H9 (cell line): ENCODE measurements at regions not wholly inside any gene's neighbourhood (a gene's known extent, or its start where the extent isn't known, plus 50 kb on each side); places are given as distances from the start of the nearest gene placed in this dataset.

Experiments
- DNase-seq: peaks from one replicate; pipeline ENCODE4 v3.0.0-alpha.2; 2017
- H2AFZ ChIP-seq: one replicate; pipeline ENCODE4 v1.6.1; 2013; ENCODE audit warnings: mild to moderate bottlenecking, low read length, control low read depth, moderate library complexity
- H2AK5ac ChIP-seq: 2 replicates; pipeline ENCODE4 v1.6.1; 2013; ENCODE audit warnings: low read length, control low read depth, mixed read lengths; ENCODE audit not compliant: insufficient read length
- H2BK120ac ChIP-seq: one replicate; pipeline ENCODE4 v1.6.1; 2013; ENCODE audit warnings: low read depth, mild to moderate bottlenecking, low read length, control low read depth, inconsistent platforms; ENCODE audit not compliant: poor library complexity, severe bottlenecking
- H2BK12ac ChIP-seq: 2 replicates; pipeline ENCODE4 v1.6.1; 2013; ENCODE audit warnings: low read length, control low read depth, mixed read lengths, low read depth; ENCODE audit not compliant: insufficient read length
- H2BK15ac ChIP-seq: 2 replicates; pipeline ENCODE4 v1.6.1; 2013; ENCODE audit warnings: low read depth, low read length, control low read depth
- H2BK20ac ChIP-seq: one replicate; pipeline ENCODE4 v1.6.1; 2013; ENCODE audit warnings: low read depth, mild to moderate bottlenecking, low read length, control low read depth, inconsistent platforms; ENCODE audit not compliant: poor library complexity, severe bottlenecking
- H2BK5ac ChIP-seq: 2 replicates; pipeline ENCODE4 v1.6.1; 2013; ENCODE audit warnings: low read length, control low read depth, mixed read lengths; ENCODE audit not compliant: insufficient read length
- H3K14ac ChIP-seq: 2 replicates; pipeline ENCODE4 v1.6.1; 2013; ENCODE audit warnings: low read length, control low read depth; ENCODE audit not compliant: insufficient read depth
- H3K18ac ChIP-seq: 2 replicates; pipeline ENCODE4 v1.6.1; 2013; ENCODE audit warnings: low read depth, mild to moderate bottlenecking, mixed read lengths, low read length, control low read depth; ENCODE audit not compliant: insufficient read length
- H3K23ac ChIP-seq: 2 replicates; pipeline ENCODE4 v1.6.1; 2013; ENCODE audit warnings: low read length, control low read depth, mixed read lengths, low read depth; ENCODE audit not compliant: insufficient read length
- H3K23me2 ChIP-seq: 2 replicates; pipeline ENCODE4 v1.6.1; 2013; ENCODE audit warnings: low read depth, mild to moderate bottlenecking, mixed read lengths, low read length, control low read depth; ENCODE audit not compliant: insufficient read length, poor library complexity, severe bottlenecking
- H3K27ac ChIP-seq: 2 replicates; pipeline ENCODE4 v1.5.1; 2013; ENCODE audit warnings: low read length, control low read depth, mixed read lengths, low read depth; ENCODE audit not compliant: insufficient read length
- H3K27me3 ChIP-seq: 2 replicates; pipeline ENCODE4 v1.6.1; 2013; ENCODE audit warnings: low read length, control low read depth, inconsistent platforms; ENCODE audit not compliant: insufficient read depth
- H3K4ac ChIP-seq: 2 replicates; pipeline ENCODE4 v1.6.1; 2013; ENCODE audit warnings: low read depth, mild to moderate bottlenecking, control low read depth, inconsistent platforms, low read length, moderate library complexity
- H3K4me1 ChIP-seq: 2 replicates; pipeline ENCODE4 v1.6.1; 2013; ENCODE audit warnings: low read length, control low read depth, inconsistent platforms; ENCODE audit not compliant: insufficient read depth
- H3K4me2 ChIP-seq: 2 replicates; pipeline ENCODE4 v1.6.1; 2013; ENCODE audit warnings: low read length, control low read depth, mixed read lengths; ENCODE audit not compliant: insufficient read length, insufficient read depth
- H3K56ac ChIP-seq: 2 replicates; pipeline ENCODE4 v1.6.1; 2013; ENCODE audit warnings: low read depth, mild to moderate bottlenecking, mixed read lengths, low read length, control low read depth; ENCODE audit not compliant: insufficient read length
- H3K79me1 ChIP-seq: 2 replicates; pipeline ENCODE4 v1.6.1; 2013; ENCODE audit warnings: low read depth, mild to moderate bottlenecking, moderate library complexity, low read length, control low read depth, inconsistent platforms; ENCODE audit not compliant: insufficient read depth, poor library complexity, severe bottlenecking
- H3K79me2 ChIP-seq: 2 replicates; pipeline ENCODE4 v1.6.1; 2013; ENCODE audit warnings: low read length, control low read depth, inconsistent platforms; ENCODE audit not compliant: insufficient read depth
- H3K9ac ChIP-seq: 2 replicates; pipeline ENCODE4 v1.6.1; 2013; ENCODE audit warnings: low read length, control low read depth, mixed read lengths; ENCODE audit not compliant: insufficient read length; ENCODE audit errors: extremely low read depth
- H3K9me3 ChIP-seq: one replicate; pipeline ENCODE4 v1.6.1; 2013; ENCODE audit warnings: low read depth, low read length, inconsistent platforms; ENCODE audit not compliant: control insufficient read depth
- H3T11ph ChIP-seq: one replicate; pipeline ENCODE4 v1.6.1; 2013; ENCODE audit warnings: mild to moderate bottlenecking, low read length, control low read depth, inconsistent platforms
- H4K20me1 ChIP-seq: one replicate; pipeline ENCODE4 v1.6.1; 2013; ENCODE audit not compliant: control insufficient read depth, insufficient read length, insufficient read depth
- H4K5ac ChIP-seq: 2 replicates; pipeline ENCODE4 v1.6.1; 2013; ENCODE audit warnings: low read depth, mild to moderate bottlenecking, mixed read lengths, low read length, control low read depth; ENCODE audit not compliant: insufficient read length
- H4K8ac ChIP-seq: replicated peaks from 2 replicates; pipeline ENCODE4 v1.6.1; 2013; ENCODE audit warnings: low read length, control low read depth, mixed read lengths, low read depth; ENCODE audit not compliant: insufficient read length
- H4K91ac ChIP-seq: 2 replicates; pipeline ENCODE4 v1.6.1; 2013; ENCODE audit warnings: low read depth, mild to moderate bottlenecking, moderate library complexity, mixed read lengths, low read length, control low read depth; ENCODE audit not compliant: insufficient read length
- H3K27ac Mint-ChIP-seq, 3 experiments: 2 replicates in 2 of 3; 3 replicates in 1 of 3; pipeline ENCODE4 v1.8.0; 2020 to 2021; ENCODE audit warnings: mixed read lengths in 3 of 3, mild to moderate bottlenecking in 1 of 3, moderate library complexity in 1 of 3
- H3K27me3 Mint-ChIP-seq: 2 replicates; pipeline ENCODE4 v1.8.0; 2021; ENCODE audit warnings: low read depth, mild to moderate bottlenecking, moderate library complexity, mixed read lengths
- H3K36me3 Mint-ChIP-seq, 3 experiments: 2 replicates in 2 of 3; 3 replicates in 1 of 3; pipeline ENCODE4 v1.8.0; 2020 to 2021; ENCODE audit warnings: low read depth in 3 of 3, mixed read lengths in 3 of 3; ENCODE audit not compliant: insufficient read depth in 1 of 3
- H3K4me1 Mint-ChIP-seq, 2 experiments: 2 replicates each; pipeline ENCODE4 v1.8.0; 2020; ENCODE audit warnings: mixed read lengths in 2 of 2
- H3K4me3 Mint-ChIP-seq, 2 experiments: 2 replicates in 1 of 2; 3 replicates in 1 of 2; pipeline ENCODE4 v1.8.0; 2020 to 2021; ENCODE audit warnings: mild to moderate bottlenecking in 2 of 2, mixed read lengths in 2 of 2, moderate library complexity in 1 of 2
- H3K9me3 Mint-ChIP-seq, 2 experiments: 2 replicates in 1 of 2; 3 replicates in 1 of 2; pipeline ENCODE4 v1.8.0; 2020; ENCODE audit warnings: mild to moderate bottlenecking in 2 of 2, mixed read lengths in 2 of 2, moderate library complexity in 1 of 2
- CTCF ChIP-seq: fragments of 200-600 bp; sonication (generic); conservative IDR thresholded peaks from 3 replicates; pipeline ENCODE4 v1.8.0; 2021; ENCODE audit warnings: antibody characterized with exemption, mild to moderate bottlenecking
- WGBS: extraction: QIAGEN DNeasy Blood & Tissue Kit; methylation state at CpG from one replicate; pipeline ENCODE4 v1.1.7; 2013; ENCODE audit warnings: missing lambda C conversion rate, low lambda C conversion rate, mixed read lengths; ENCODE audit not compliant: insufficient read length; ENCODE audit errors: extremely low coverage; 5-methylcytosine and 5-hydroxymethylcytosine counted together

- no peak overlapping the region for H3K9ac ChIP-seq
- Mint-ChIP-seq H3K4me3 (no peak overlapping the region), H3K36me3 (peaks cover 11 to 49% (median 29%) of the 10 kb centered on the region in 3 experiments), H3K4me1 (no peaks in the 10 kb centered on the region), H3K9me3 (peaks cover 50 to 60% of the 10 kb centered on the region in 2 experiments), H3K27ac (no peak overlapping the region), H3K27me3 (peaks cover 1% of the 10 kb centered on the region; the same call in 1 of the 2 replicates)
- H4K8ac ChIP-seq: no peak overlapping the region
- H4K5ac ChIP-seq: no peak overlapping the region
- H3K79me1 ChIP-seq: no peaks in the 10 kb centered on the region
- no peak overlapping the region for H3K27ac ChIP-seq
- H2BK120ac ChIP-seq: no peak overlapping the region
- no peaks in the 10 kb centered on the region for H3K79me2 ChIP-seq
- H2BK15ac ChIP-seq: no peak overlapping the region
- no peak overlapping the region for H3K14ac ChIP-seq
- no peaks in the 10 kb centered on the region for H4K20me1 ChIP-seq
- no peak overlapping the region for H2BK20ac ChIP-seq
- no peak overlapping the region for H3K23ac ChIP-seq
- H3K23me2 ChIP-seq: no peaks in the 10 kb centered on the region
- H2AFZ ChIP-seq: no peak overlapping the region
- no peak overlapping the region for H3K4me2 ChIP-seq
- H3T11ph ChIP-seq: no peak overlapping the region
- H2BK12ac ChIP-seq: no peak overlapping the region
- no peak for TF ChIP-seq CTCF
- H4K91ac ChIP-seq: no peak overlapping the region
- H3K18ac ChIP-seq: no peak overlapping the region
- no peak overlapping the region for H2BK5ac ChIP-seq
- DNase-seq: no peak
- H3K4me1 ChIP-seq: no peaks in the 10 kb centered on the region
- H3K56ac ChIP-seq: no peak overlapping the region
- peaks cover 30% of the 10 kb centered on the region for H3K9me3 ChIP-seq
- no CpG with 5 or more reads among the region's 1 CpG for WGBS
- no peak overlapping the region for H3K4ac ChIP-seq
- H2AK5ac ChIP-seq: no peak overlapping the region
- no peaks in the 10 kb centered on the region for H3K27me3 ChIP-seq
Measured at GRCh38 chr18:33900638-33901037, 322.6 kb downstream of the ASXL3 start.
